Fibroblast of skin of scalp (primary cell): ENCODE measurements at regions not wholly inside any gene's neighbourhood (a gene's known extent, or its start where the extent isn't known, plus 50 kb on each side); places are given as distances from the start of the nearest gene placed in this dataset.
A peak's percentile ranks its signal among the peaks of the same experiment; 100 is the strongest.
"Not testable (repeated sequence)": the region's sequence is repeated elsewhere in the genome, so short reads cannot be mapped to it uniquely, and the experiment has no call there.

ENCODE experiments used
- DNase-seq: peaks from one replicate; pipeline ENCODE4 v3.0.0-alpha.2; 2013

DNA sequence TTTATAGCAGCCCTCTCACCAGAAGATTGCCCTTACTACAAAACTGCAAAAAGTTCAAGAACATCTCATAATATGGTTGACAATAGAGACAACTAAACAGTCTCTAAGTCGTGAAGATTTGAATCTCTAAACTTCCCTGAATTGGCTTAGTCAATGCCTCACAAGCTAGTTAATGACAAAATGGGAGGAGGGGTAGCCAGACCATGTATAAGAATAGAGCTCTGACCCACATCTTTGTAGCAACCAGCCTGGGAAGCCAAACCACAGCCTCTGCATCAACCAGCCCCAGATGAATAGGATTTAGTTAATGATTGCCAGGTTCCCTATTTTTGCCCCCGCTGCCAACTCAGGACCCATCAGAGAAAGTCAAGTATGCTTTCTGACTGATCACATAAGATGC lies 1265.9 kb upstream of the PCDH10 start:
- DNase-seq = not testable (repeated sequence)

DNA sequence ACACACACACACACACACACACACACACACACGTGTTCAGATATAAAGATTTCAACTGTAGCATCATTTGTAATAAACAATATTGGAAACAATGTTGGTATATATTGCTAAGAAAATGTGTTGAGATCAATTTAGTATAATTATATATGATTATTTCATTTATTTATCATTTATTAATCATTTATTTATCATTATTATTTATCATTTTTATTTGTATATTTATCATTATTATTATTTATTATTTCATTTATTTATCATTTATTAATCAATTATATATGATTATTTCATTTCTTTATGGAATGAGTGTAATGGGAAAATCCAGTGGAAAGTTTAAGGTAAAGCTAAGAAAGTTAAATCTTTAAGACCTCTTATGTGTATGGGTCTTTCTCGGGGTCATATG lies 1223.4 kb upstream of the PCDH10 start:
- not testable (repeated sequence) for DNase-seq

DNA sequence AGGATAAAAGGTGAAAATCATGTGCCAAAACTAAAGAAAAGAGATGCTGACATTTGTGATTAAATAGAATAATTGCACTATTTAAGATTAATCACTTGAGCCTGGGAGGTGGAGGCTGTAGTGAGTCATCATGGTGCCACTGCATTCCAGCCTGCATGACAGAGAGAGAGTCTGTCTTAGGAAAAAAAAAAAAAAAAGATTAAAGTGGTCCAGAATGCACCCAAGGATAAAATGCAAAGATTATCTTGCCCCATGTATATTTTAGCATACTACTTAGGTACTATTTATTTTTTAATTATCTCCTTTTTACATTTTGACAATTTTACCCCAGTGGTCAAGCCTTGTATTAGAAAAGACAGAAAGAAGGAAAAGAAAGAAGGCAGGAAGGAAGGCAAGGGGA lies 1181.4 kb upstream of the PCDH10 start:
- peak; percentile 54 for DNase-seq

DNA sequence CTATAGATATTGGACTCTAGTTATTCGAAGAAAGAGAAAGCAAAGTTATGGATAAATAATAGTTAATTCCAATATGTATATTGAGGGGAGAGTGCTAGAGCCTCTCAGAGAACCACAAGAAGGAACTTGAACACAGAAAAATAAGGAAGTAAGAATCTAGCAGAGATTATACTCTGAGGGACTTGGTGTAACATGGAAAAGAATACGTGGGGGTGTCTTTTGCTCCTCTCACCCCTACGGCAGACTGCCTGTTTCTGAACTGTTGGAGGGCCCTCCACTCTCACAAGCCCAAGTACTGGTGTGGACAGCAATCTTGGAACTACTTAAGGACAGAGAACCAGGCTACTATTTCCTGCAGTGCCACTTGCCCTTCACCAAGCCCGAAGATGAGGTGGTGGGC lies 1174.4 kb upstream of the PCDH10 start:
- DNase-seq = no peak

DNA sequence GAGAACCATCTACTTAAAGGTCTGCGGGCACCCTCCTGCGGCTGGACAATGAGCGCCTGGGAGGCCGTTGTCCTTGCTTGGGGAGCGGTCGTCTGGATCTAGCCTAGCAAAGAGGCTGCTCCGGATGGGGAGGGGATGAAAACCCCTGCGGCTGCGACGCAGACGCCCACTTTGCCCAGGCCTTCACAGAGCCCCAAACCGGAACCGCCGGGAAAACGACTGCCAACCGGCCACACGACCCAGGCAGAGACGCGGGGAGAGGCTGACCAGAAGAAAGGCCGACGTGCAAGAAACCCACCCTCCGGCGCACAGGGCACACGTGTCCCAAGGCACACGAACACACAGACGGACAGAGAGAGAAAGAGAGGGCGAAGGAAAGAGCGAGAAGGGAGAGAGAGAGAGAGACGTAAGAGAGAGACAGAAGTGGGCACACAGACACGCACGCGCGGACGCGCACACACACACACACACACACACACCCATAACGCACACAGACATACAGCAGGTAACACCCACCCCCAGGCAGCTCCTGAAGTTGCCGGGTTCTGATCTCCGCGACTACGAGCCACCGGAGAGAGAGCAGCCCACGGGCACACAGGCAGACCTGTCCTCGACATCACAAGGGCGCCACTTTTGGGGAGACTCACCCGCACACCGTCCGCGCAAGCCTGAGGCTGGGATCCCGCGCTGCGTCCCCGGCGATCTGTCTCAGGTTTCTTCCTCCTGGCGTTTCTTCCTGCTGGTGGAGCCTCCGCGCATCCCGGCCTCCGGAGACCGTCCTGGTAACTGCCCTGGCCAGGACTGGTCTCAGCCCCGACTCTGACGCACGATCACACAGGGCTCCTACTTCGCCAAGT lies 1173.6 kb upstream of the PCDH10 start:
- peak; percentile 9 for DNase-seq

DNA sequence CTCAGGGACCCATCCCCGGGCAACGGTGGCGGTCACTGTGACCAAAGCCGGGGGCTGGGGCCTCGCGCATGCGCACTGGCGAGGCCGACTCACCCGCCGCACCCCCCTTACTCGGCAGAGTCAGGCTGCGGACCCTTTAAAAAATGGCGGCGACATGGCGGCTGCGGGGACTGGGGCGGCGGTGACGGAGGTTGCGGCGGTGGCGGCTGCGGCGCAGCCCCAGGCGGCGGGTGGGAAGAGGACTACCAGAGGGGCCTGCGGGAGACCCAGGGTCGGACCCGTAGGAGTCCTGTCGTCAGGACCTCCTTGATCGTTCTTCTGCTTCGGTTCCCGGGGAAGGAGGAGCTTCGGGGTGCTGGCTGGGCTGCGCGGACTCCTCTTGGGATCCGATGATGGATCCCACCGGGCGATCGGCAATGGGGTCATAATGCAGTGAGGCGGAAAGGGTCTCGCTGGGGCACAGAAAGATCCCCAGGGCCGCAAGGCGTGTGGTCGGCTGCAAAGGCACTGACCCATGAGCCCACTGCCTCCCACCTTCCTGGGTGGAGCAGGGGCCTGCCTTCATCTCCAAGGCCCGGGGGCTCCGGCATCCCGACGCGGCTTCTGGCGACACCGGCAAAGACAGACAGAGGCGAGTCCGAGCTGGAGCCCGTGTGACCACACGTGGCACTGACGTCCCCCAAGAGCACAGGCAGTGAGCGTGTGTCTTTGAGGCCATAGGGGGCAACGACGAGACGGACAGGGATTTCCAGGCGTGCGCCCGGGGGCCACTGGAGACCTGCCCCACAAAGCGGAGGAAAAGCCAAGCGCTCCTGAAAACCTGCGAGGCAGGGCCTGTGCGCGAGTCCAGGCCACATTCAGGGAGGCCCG lies 1172.7 kb upstream of the PCDH10 start:
- peak; percentile 18 for DNase-seq

DNA sequence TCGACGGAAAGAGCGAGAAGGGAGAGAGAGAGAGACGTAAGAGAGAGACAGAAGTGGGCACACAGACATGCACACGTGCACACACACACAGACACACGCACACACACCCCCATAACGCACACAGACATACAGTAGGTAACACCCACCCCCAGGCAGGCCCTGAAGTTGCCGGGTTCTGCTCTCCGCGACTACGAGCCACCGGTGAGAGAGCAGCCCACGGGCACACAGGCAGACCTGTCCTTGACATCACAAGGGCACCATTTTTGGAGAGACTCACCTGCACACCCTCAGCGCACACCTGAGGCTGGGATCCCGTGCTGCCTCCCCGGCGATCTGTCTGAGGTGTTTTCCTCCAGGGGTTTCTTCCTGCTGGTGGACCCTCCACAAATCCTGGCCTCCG lies 1171.0 kb upstream of the PCDH10 start:
- no peak for DNase-seq

DNA sequence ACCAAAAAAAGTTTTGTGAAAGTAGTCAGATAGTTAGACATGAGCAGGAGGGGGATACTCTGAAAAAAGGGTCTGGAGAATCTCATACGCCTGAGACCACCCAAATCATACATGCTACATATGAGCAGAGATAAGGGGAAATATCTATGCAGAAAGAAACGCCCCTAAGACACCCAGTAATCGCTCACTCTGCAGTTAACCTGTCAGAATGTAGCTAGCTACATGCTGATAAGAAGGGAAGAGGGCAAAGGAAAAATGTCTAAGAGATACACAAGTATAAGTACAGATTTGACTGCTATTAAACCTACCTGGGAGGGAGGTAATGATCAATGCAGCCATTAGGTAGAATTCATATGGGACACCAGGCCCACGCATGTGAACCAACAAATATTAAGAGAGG lies 1159.5 kb upstream of the PCDH10 start:
- DNase-seq = no peak

DNA sequence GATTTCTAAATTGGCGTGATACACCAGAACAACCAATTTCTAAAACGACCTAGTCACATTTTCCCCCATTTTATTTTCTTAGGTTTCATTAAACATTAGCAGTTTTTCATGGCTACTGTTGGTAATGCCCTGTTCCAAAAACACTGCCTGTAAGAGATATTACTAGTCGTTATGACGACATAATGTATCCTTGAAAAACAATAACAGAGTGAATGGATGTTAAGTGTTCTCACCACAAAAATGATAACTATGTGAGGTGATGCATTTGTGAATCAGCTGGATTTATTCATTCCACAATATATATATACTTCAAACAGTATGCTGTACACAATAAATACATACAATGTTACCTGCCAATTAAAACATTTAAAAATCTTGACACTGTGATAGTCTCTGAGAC lies 1147.6 kb upstream of the PCDH10 start:
- DNase-seq = peak; percentile 24

DNA sequence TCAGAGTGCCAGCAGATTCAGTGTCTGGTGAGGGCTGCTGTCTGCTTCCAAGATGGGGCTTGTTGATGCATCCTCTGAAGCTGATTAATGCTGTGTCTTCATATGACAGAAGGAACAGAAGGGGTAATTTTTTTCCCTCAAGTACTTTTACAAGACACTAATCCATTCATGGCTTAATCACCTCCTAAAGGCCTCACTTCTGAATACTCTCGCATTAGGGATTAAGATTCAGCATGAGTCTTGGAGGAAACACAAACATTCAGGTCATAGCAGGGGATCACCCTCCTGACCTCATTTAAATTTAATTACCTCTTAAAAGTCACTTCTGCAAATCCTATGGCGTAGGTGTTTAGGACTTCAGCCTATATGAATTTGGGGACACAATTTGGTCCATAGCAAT lies 1145.5 kb upstream of the PCDH10 start:
- no peak for DNase-seq

DNA sequence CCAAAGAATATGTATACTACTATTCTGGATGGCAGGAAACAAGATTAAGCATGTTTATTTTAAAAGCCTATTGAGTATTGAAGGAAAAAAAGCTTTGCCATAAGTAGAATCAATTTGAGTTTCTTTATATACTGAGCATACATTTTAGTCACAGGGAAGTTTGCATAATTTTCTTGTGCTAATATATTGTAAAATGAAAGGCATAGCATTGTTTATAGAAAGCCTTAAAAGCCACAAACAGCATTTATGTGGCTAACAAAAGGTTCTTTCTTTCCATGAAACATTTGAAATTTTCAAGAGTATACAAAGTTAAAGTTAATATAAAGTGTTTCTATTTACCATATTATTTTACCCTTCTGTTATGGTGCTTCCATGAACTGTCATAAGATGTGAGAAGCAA lies 1133.8 kb upstream of the PCDH10 start:
- no peak for DNase-seq

DNA sequence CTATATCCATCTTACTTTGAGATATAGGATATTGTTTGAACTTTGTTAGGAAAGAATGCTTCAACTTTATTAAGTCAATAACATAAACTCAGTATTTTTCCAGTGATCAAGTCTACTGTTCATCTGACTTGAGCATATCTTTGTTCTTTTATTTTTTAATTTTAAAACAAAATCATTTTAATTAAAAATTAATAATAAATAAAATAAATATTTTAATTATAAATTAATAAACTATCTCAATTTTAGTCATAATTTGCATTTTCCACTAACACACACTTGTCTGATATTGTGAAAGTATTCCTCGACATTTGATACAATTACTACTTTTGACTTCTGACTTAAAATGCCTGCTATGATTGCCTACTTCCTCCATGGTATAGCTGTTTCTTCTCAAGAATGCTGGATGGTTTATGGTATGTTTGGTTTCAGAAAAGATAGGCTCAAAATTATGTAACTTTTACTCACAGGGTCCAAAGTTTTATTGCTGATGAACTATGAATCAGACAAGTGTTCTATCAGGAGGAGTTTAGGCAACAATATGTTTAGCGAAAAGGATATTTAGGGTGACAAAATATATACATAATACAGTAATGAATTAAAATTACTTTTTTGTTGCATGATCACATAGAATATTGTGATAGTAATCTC lies 1132.3 kb upstream of the PCDH10 start:
- no peak for DNase-seq

DNA sequence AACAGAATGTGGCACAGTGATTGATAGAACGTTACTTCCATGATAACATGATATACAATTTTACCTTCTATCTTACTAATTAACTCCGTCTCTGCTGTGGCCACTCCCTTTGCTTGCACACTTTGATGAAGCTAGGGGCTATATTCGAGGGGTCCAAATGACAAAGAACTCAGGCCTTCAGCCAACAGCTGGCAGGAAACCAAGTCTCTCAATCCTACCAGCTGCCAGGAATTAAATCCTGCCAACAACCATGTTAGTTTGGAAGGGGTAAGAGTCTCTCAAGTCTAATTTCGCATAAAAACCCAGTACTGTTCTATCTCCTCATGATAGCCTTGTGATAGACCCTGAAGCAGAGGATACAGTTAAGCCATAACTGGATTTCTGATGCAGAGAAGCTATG lies 1122.9 kb upstream of the PCDH10 start:
- DNase-seq = no peak

DNA sequence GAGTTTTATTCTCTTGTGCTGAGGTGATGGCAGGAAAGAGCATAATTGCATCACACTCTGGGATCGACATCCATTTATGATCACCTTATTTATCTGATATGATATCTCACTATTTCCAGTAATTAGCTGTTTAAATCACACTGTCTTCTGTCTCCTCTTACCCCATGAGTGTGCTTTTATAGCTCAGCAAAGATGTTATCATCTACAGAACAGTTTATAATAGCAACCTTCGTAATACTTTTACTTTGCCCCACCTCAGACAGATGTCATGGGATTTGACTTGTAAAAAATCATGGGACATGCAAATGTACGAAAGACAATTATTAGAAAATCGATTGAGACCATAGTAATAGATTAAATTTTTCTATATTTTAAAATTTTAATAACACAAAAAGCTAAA lies 1122.3 kb upstream of the PCDH10 start:
- no peak for DNase-seq

DNA sequence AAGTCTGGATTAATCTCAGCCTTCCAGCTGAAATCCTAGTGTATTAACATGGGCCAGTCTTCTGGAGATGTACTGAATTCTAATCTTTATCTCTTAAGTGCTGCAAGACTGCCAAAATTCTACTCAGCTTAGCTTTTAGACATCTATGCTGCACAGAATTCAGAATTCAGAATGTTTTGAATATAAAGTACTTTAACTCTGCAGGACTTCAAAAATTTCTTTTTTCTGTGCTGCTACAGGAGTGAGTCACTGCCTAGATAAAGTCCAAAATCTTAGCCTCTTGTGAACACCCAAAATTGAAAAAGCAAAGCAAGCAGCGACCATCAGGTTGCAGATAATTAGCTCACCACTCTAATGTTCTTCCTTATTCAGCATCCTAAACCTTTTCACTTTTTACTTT lies 1092.6 kb upstream of the PCDH10 start:
- DNase-seq = no peak

DNA sequence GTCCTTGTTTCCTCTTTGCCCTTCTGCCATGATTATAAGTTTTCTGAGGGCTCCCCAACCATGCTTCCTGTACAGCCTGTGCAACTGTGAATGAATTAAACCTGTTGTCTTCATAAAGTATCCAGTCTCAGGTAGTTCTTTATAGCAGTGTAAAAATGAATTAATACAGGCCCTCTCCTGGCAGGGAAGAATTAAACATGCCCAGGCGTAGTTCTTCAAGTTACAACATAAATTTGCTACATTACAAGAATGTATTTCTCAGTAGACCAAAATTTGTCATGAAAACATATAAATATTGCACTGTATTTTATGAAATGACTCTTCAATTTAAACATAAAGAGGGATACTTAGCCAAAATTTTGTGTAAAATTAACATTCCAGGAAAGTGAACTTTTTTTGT lies 1089.9 kb upstream of the PCDH10 start:
- no peak for DNase-seq

DNA sequence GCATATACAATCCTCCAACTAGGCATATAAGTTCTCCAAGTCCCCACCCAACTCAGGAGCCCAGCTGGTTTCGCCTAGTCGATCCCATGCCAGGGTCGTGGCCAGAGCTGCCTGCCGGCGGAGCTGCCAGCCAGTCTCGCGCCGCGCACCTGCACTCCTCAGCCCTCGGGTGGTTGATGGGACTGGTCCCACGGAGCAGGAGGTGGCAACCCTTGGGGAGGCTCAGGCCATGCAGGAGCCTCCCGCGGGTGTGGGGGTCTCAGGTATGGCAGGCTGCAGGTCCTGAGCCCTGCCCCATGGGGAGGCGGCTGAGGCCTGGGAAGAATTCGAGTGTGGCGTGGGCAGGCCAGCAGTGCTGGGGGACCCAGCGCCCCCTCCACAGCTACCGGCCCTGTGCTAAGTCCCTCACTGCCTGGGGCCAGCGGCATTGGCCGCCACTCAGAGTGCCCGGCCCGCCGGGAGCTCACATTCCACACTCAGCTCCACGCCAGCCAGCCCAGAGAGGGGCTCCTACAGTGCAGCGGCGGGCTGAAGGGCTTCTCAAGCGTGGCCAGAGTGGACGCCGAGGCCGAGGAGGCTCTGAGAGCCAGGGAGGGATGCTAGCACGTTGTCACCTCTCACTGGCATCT lies 1086.4 kb upstream of the PCDH10 start:
- DNase-seq = no peak

DNA sequence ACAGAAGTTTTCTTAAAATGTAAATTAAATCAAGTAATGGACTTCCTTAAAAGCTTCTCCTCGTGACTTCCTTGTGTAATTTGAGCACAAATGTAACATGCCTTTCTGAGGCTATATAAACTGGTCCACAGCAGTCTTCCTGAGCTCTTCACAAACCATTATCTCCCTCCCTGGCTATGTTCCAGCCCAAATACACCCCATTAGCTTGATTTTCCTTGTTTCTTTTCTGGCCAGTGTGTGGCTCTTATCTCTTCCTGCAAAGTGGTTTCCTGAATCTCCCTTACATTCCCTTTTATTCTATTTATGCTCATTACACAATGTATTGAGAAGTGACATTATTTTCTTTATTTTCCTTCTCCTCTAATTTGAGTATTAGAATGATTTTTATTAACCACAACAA lies 1085.3 kb upstream of the PCDH10 start:
- DNase-seq = no peak

DNA sequence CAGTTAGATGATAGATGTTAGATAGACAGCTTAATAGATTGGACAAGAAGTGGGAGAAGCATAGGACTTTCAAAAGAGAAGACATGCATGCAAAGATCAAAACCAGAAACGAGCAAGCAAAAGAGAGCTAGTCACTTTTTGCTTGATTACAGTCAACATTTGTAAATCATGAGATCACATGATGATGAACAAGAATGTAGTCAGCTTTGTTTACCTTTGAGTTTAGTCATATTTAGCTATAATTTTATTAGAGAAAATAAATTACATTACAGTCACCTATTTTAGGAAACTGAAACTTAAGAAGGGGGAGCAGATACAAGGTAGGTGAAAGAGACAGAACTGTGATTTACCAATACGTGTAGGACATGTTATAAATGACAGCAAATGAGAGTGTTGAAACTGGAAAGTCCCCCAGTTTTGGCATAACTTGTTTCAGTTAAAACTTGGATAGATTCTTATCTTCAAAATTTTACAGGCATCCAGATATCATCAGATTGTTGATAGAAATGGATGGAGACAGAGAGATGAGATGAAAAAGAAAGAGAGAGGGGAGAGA lies 1083.1 kb upstream of the PCDH10 start:
- no peak for DNase-seq

DNA sequence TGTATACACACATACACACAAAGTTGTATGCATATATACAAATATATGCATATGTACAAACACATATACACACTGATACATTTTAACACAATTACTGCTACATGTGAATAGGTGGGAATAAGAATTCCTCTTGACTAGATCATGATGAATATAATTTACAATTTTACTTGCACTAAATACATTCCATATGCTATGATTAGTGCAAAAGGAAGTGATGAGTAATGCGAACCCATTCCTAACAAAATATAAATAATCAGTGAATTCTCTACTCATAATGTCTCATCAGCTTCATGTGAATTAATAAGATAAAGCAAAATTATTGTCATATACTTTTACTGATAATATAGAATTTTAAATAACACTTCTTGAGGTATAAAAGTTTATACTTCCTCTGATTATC lies 1077.3 kb upstream of the PCDH10 start:
- DNase-seq = peak; percentile 54

DNA sequence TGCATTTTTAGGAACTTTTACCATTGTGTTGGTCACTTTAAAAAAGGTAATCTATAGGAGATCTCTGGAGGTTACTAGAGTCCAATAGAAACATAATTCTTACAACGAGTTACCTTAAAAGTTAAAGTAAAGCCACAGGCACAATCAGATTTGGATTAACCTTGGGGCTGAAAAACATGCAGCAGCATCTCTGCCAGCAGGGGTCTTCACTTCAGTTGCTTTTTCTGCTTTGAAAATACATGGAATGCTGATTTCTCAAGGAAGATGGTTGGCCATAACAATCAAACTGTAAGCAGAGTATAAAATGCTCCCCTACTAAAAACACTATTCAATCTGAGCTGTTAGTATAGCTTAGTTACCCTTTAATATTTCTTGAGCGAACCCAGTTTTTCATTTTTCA lies 1072.3 kb upstream of the PCDH10 start:
- DNase-seq = no peak

DNA sequence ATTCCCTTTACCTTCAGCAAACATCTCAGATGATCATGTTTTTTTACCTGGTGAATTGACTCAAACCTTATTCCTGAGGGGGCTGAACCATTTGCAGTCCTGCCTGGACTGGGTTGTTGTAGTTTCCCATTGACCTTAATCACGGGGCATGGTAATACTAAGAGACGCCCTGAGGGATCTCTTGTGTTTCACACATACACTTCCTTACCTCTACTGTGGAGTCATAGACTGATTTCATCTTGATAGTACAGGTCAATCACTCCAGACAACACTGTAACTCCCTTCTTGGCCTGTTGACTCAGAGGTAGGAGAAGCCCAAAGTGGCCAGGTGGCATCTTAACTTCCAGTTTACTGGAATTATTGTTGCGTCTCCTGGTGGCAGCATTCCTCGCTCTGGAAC lies 1064.0 kb upstream of the PCDH10 start:
- DNase-seq = no peak

DNA sequence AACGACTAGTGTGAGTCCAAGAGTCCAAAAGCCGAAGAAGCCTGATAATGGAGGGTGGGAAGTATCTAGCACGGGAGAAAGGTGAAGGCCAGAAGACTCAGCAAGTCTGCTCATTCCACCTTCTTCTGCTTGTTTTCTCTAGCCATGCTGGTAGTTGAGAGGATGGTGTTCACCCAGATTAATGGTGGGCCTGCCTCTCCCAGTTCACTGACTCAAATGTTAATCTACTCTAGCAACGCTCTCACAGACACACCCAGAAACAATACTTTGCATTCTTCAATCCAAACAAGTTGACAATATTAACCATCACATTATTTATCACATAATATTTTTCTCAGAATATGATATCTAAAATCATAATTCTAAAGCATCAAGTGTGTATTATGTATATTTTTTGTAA lies 1055.1 kb upstream of the PCDH10 start:
- DNase-seq = no peak
